SK-N-SH (cell line): ENCODE measurements at regions not wholly inside any gene's neighbourhood (a gene's known extent, or its start where the extent isn't known, plus 50 kb on each side); places are given as distances from the start of the nearest gene placed in this dataset.
A peak's percentile ranks its signal among the peaks of the same experiment; 100 is the strongest.

Experiments
- CTCF ChIA-PET: fragments of 300-600, 350-600 bp; formaldehyde crosslinking; extraction: SDS; loops from one replicate; lab custom pipeline; 2021; lab: Yijun Ruan, JAX
- POLR2A ChIA-PET: fragments of 350-600 bp; sonication (Branson Sonifier 250); formaldehyde crosslinking; extraction: SDS; loops from one replicate; lab custom pipeline; 2020; ENCODE audit warnings: antibody characterized with exemption, inconsistent platforms; lab: Yijun Ruan, JAX
- DNase-seq: peaks from one replicate; pipeline ENCODE4 v3.0.0; 2012
- H2AFZ ChIP-seq: fragments of 200-600 bp; sonication (generic); 2 replicates; pipeline ENCODE4 v1.8.1; 2016; ENCODE audit warnings: antibody characterized with exemption, mild to moderate bottlenecking, low read depth
- H3F3A ChIP-seq: fragments of 200-600 bp; sonication (generic); replicated peaks from 2 replicates; pipeline ENCODE3; 2016; ENCODE audit warnings: antibody characterized with exemption, mild to moderate bottlenecking; ENCODE audit not compliant: insufficient read depth
- H3K27ac ChIP-seq, 2 experiments: fragments of 200-500 bp in 1 of 2; fragments of 200-600 bp in 1 of 2; sonication (Bioruptor generic) in 1 of 2; sonication (generic), shearing (Covaris generic) in 1 of 2; 2 replicates each; pipeline versions ENCODE4 v1.5.1 to v1.6.1; 2014 to 2016; ENCODE audit warnings: low read depth in 2 of 2, inconsistent platforms in 1 of 2, low read length in 1 of 2, mild to moderate bottlenecking in 1 of 2, mixed read lengths in 1 of 2
- H3K27me3 ChIP-seq: fragments of 200-600 bp; sonication (generic), shearing (Covaris generic); 2 replicates; pipeline ENCODE4 v1.6.1; 2016; ENCODE audit warnings: mixed run types; ENCODE audit not compliant: insufficient read depth
- H3K36me3 ChIP-seq, 2 experiments: fragments of 200-500 bp in 1 of 2; fragments of 200-600 bp in 1 of 2; sonication (Bioruptor generic) in 1 of 2; sonication (generic) in 1 of 2; replicated peaks in 1 of 2; 2 replicates each; pipeline versions ENCODE3 to v1.5.1; 2014 to 2016; ENCODE audit warnings: low read length in 1 of 2, mild to moderate bottlenecking in 1 of 2; ENCODE audit not compliant: insufficient read depth in 2 of 2, control insufficient read depth in 1 of 2
- H3K4me1 ChIP-seq, 2 experiments: fragments of 200-500 bp in 1 of 2; fragments of 200-600 bp in 1 of 2; sonication (Bioruptor generic) in 1 of 2; sonication (generic), shearing (Covaris generic) in 1 of 2; 2 replicates each; pipeline versions ENCODE4 v1.5.1 to v1.6.1; 2014 to 2016; ENCODE audit warnings: low read depth in 1 of 2, low read length in 1 of 2, mixed run types in 1 of 2; ENCODE audit not compliant: insufficient read depth in 2 of 2, control insufficient read depth in 1 of 2
- H3K4me2 ChIP-seq: fragments of 200-600 bp; sonication (generic), shearing (Covaris generic); 2 replicates; pipeline ENCODE4 v1.6.1; 2017; ENCODE audit warnings: mixed run types
- H3K4me3 ChIP-seq, 2 experiments: fragments of 200-500 bp in 1 of 2; fragments of 200-600 bp in 1 of 2; sonication (Bioruptor generic) in 1 of 2; sonication (generic), shearing (Covaris generic) in 1 of 2; 2 replicates each; pipeline versions ENCODE4 v1.5.1 to v1.8.1; 2014 to 2016; ENCODE audit warnings: low read depth in 2 of 2, inconsistent platforms in 1 of 2, low read length in 1 of 2, mild to moderate bottlenecking in 1 of 2, mixed read lengths in 1 of 2, moderate library complexity in 1 of 2
- H3K79me2 ChIP-seq: fragments of 200-600 bp; sonication (generic); 2 replicates; pipeline ENCODE4 v1.8.1; 2017; ENCODE audit warnings: mild to moderate bottlenecking; ENCODE audit not compliant: insufficient read depth
- H3K9ac ChIP-seq: fragments of 200-600 bp; sonication (generic); 2 replicates; pipeline ENCODE4 v1.6.1; 2017; ENCODE audit warnings: mixed run types
- H3K9me2 ChIP-seq: fragments of 200-600 bp; sonication (generic); 2 replicates; pipeline ENCODE4 v1.6.1; 2017; ENCODE audit warnings: mixed run types
- H3K9me3 ChIP-seq: fragments of 200-600 bp; sonication (generic); 2 replicates; pipeline ENCODE4 v1.6.1; 2017; ENCODE audit warnings: mixed run types, mild to moderate bottlenecking, moderate library complexity
- H4K20me1 ChIP-seq: fragments of 200-600 bp; sonication (generic); 2 replicates; pipeline ENCODE4 v1.6.1; 2017; ENCODE audit warnings: mild to moderate bottlenecking, mixed run types; ENCODE audit not compliant: insufficient read depth
- ELF1 ChIP-seq: IDR thresholded peaks from 2 replicates; pipeline ENCODE4 v1.4.0; 2012
- EP300 ChIP-seq, 2 experiments: IDR thresholded peaks; 2 replicates each; pipeline versions ENCODE4 v1.4.0 to v1.6.1; 2012; ENCODE audit warnings: borderline replicate concordance in 1 of 2, low read depth in 1 of 2, low read length in 1 of 2
- EZH2phosphoT487 ChIP-seq: fragments of 200-600 bp; sonication (generic); IDR thresholded peaks from 2 replicates; pipeline ENCODE4 v1.6.1; 2017; ENCODE audit warnings: low read depth, mixed run types, mild to moderate bottlenecking, antibody characterized with exemption, moderate library complexity, borderline replicate concordance
- FOSL2 ChIP-seq: IDR thresholded peaks from 2 replicates; pipeline ENCODE4 v1.4.0; 2012; ENCODE audit warnings: low read depth, mild to moderate bottlenecking, moderate library complexity, borderline replicate concordance
- FOXJ3 ChIP-seq: sonication (generic); formaldehyde crosslinking; IDR thresholded peaks from 2 replicates; pipeline ENCODE4 v1.5.1; 2020; ENCODE audit warnings: mild to moderate bottlenecking, missing genetic modification reagents
- GABPA ChIP-seq: IDR thresholded peaks from 2 replicates; pipeline ENCODE4 v1.4.0; 2012; ENCODE audit warnings: low read depth, mild to moderate bottlenecking
- GATA2 ChIP-seq: sonication (generic); formaldehyde crosslinking; IDR thresholded peaks from 2 replicates; pipeline ENCODE4 v1.5.0; 2020; ENCODE audit warnings: mild to moderate bottlenecking, missing genetic modification reagents
- JUND ChIP-seq: IDR thresholded peaks from 2 replicates; pipeline ENCODE4 v1.4.0; 2012
- MEF2A ChIP-seq: IDR thresholded peaks from 2 replicates; pipeline ENCODE4 v1.4.0; 2012; ENCODE audit warnings: low read depth, borderline replicate concordance
- MXI1 ChIP-seq: IDR thresholded peaks from 2 replicates; pipeline ENCODE4 v1.6.1; 2012; ENCODE audit warnings: mild to moderate bottlenecking, low read depth, low read length, improper control_type of control experiment
- NFIC ChIP-seq: IDR thresholded peaks from 2 replicates; pipeline ENCODE4 v1.4.0; 2012; ENCODE audit warnings: borderline replicate concordance
- NRF1 ChIP-seq: IDR thresholded peaks from 2 replicates; pipeline ENCODE4 v1.6.1; 2012; ENCODE audit warnings: low read depth, mild to moderate bottlenecking, low read length
- POLR2AphosphoS5 ChIP-seq: IDR thresholded peaks from 2 replicates; pipeline ENCODE4 v1.6.1; 2012; ENCODE audit warnings: low read depth, low read length
- RAD21 ChIP-seq: IDR thresholded peaks from 2 replicates; pipeline ENCODE4 v1.6.1; 2012; ENCODE audit warnings: mild to moderate bottlenecking, low read length
- RCOR1 ChIP-seq: fragments of 150-350 bp; IDR thresholded peaks from 2 replicates; pipeline ENCODE4 v1.6.1; 2017; ENCODE audit warnings: antibody characterized with exemption, low read length
- RXRA ChIP-seq: IDR thresholded peaks from 2 replicates; pipeline ENCODE4 v1.4.0; 2012; ENCODE audit warnings: low read depth, mild to moderate bottlenecking, borderline replicate concordance
- SIN3A ChIP-seq: IDR thresholded peaks from 2 replicates; pipeline ENCODE4 v1.6.1; 2012; ENCODE audit warnings: low read depth, mild to moderate bottlenecking, low read length, moderate library complexity, borderline replicate concordance
- SMC3 ChIP-seq: IDR thresholded peaks from 2 replicates; pipeline ENCODE4 v1.6.1; 2012; ENCODE audit warnings: low read depth, low read length, improper control_type of control experiment
- TEAD4 ChIP-seq: IDR thresholded peaks from 2 replicates; pipeline ENCODE4 v1.4.0; 2012; ENCODE audit warnings: mild to moderate bottlenecking, borderline replicate concordance; ENCODE audit not compliant: insufficient read depth
- YY1 ChIP-seq: IDR thresholded peaks from 2 replicates; pipeline ENCODE4 v1.4.0; 2012; ENCODE audit warnings: low read depth, mild to moderate bottlenecking
- WGBS: methylation state at CpG from one replicate; pipeline ENCODE4 v1.1.6; 2017; ENCODE audit warnings: low lambda C conversion rate; 5-methylcytosine and 5-hydroxymethylcytosine counted together
- TF ChIP-seq, protein P1 (sequence below): IDR thresholded peaks from 2 replicates; pipeline ENCODE4 v1.4.0; 2012; ENCODE audit warnings: low read depth
- TF ChIP-seq, protein P2 (sequence below): fragments of 150-350 bp; IDR thresholded peaks from 2 replicates; pipeline ENCODE4 v1.6.1; 2017; ENCODE audit warnings: antibody characterized with exemption, low read length, low read depth, borderline replicate concordance
- TF ChIP-seq, protein P3 (sequence below): IDR thresholded peaks from 2 replicates; pipeline ENCODE4 v1.4.0; 2012; ENCODE audit warnings: low read depth, borderline replicate concordance
- TF ChIP-seq, protein P4 (sequence below): fragments of 200-600 bp; sonication (generic); IDR thresholded peaks from 2 replicates; pipeline ENCODE4 v1.6.1; 2017; ENCODE audit warnings: antibody characterized with exemption, mild to moderate bottlenecking, moderate library complexity
- TF ChIP-seq, protein P5 (sequence below): IDR thresholded peaks from 2 replicates; pipeline ENCODE4; 2012

DNA sequence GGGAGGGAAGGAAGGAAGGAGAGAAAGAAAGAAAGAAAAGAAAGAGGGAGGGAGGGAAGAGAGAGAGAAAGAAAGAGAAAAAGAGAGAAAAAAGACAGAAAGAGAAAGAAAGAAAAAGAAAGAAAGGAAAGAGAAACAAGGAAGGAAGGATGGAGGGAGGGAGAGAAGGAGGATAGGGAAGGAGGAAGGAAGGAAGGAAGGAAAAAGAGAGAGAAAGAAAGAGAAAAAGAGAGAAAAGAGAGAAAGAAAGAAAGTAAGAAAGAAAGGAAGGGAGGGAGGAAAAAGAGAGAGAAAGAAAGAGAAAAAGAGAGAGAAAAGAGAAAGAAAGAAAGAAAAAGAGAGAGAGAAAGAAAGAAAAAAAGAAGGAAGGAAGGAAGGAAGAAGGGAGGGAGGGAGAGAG, 105.8 kb upstream of the RBPJ start:
- no peaks in the 10 kb centered on the region for H3K79me2 ChIP-seq
- no peaks in the 10 kb centered on the region for H3K9me2 ChIP-seq
- TF ChIP-seq RAD21 (no peak), NFIC (no peak), FOSL2 (no peak)
- H3K9ac ChIP-seq = no peak overlapping the region
- H3K4me1 ChIP-seq = peaks cover 0 to 19% of the 10 kb centered on the region in 2 experiments; a peak in 1 of 4 replicates
- H3K27me3 ChIP-seq = peaks cover 18% of the 10 kb centered on the region; the same call in 1 of the 2 replicates
- no peaks in the 10 kb centered on the region for H3K9me3 ChIP-seq
- no peak overlapping the region for H3K4me3 ChIP-seq
- POLR2A ChIA-PET = no interaction called here
- no peaks in the 10 kb centered on the region for H3F3A ChIP-seq
- CTCF ChIA-PET = no interaction called here
- no peak overlapping the region for H2AFZ ChIP-seq
- no peak for DNase-seq
- H4K20me1 ChIP-seq = no peaks in the 10 kb centered on the region
- H3K4me2 ChIP-seq = no peak overlapping the region
- no peaks in the 10 kb centered on the region for H3K36me3 ChIP-seq
- no peak overlapping the region for H3K27ac ChIP-seq

DNA sequence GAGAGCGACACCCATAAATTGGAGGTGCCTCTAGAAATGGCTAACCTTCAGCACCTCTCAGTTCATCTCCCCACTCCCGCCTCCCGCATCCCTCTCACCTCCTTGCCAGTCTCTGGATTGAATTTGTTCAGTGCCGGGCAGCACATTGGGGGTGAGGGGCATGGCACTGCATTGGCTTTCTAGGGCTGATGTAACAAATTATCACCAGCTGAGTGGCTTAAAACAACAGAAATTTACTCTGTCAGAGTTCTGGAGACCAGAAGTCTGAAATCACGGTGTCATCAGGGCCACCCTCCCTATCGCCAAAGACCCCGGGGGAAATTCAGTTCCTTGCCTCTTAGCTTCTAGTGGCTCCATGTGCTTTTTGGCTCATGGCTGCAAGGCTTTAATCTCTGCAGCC, 105.1 kb upstream of the RBPJ start:
- ChIA-PET POLR2A (no interaction called here), CTCF (no interaction called here)
- Histone ChIP-seq H3K4me3 (no peak overlapping the region), H3K79me2 (no peaks in the 10 kb centered on the region), H3K4me2 (no peak overlapping the region), H3K4me1 (peaks cover 0 to 19% of the 10 kb centered on the region in 2 experiments; a peak in 1 of 4 replicates), H3K27ac (no peak overlapping the region), H3K9ac (no peak overlapping the region), H4K20me1 (no peaks in the 10 kb centered on the region), H2AFZ (no peak overlapping the region), H3K27me3 (peaks cover 10% of the 10 kb centered on the region; the same call in 1 of the 2 replicates), H3F3A (no peaks in the 10 kb centered on the region), H3K36me3 (no peaks in the 10 kb centered on the region), H3K9me2 (no peaks in the 10 kb centered on the region), H3K9me3 (no peaks in the 10 kb centered on the region)
- 40% methylated on average over 7 of the region's 7 CpGs for WGBS
- peak; percentile 57 for DNase-seq
- TF ChIP-seq SMC3 = no peak
- TF ChIP-seq POLR2AphosphoS5 = no peak
- peak in 1 of 2 experiments; percentile 51; a peak in 1 of 4 replicates for TF ChIP-seq EP300 (IDR thresholded peaks at IDR 0.05; ENCODE audit: borderline replicate concordance in 1 of 2, low read depth in 1 of 2, low read length in 1 of 2)
- TF ChIP-seq, protein P1, sequence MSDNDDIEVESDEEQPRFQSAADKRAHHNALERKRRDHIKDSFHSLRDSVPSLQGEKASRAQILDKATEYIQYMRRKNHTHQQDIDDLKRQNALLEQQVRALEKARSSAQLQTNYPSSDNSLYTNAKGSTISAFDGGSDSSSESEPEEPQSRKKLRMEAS = no peak
- TF ChIP-seq, protein P2, sequence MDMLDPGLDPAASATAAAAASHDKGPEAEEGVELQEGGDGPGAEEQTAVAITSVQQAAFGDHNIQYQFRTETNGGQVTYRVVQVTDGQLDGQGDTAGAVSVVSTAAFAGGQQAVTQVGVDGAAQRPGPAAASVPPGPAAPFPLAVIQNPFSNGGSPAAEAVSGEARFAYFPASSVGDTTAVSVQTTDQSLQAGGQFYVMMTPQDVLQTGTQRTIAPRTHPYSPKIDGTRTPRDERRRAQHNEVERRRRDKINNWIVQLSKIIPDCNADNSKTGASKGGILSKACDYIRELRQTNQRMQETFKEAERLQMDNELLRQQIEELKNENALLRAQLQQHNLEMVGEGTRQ = no peak
- TF ChIP-seq RXRA = no peak
- no peak for TF ChIP-seq GABPA
- TF ChIP-seq, protein P3, sequence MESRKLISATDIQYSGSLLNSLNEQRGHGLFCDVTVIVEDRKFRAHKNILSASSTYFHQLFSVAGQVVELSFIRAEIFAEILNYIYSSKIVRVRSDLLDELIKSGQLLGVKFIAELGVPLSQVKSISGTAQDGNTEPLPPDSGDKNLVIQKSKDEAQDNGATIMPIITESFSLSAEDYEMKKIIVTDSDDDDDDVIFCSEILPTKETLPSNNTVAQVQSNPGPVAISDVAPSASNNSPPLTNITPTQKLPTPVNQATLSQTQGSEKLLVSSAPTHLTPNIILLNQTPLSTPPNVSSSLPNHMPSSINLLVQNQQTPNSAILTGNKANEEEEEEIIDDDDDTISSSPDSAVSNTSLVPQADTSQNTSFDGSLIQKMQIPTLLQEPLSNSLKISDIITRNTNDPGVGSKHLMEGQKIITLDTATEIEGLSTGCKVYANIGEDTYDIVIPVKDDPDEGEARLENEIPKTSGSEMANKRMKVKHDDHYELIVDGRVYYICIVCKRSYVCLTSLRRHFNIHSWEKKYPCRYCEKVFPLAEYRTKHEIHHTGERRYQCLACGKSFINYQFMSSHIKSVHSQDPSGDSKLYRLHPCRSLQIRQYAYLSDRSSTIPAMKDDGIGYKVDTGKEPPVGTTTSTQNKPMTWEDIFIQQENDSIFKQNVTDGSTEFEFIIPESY = no peak
- no peak for TF ChIP-seq FOXJ3 (CRISPR knock-in tag)
- TF ChIP-seq TEAD4 = no peak
- peak; percentile 40; the same call in 1 of the 2 replicates for TF ChIP-seq MXI1
- TF ChIP-seq NFIC = no peak
- no peak for TF ChIP-seq ELF1
- peak; percentile 37; the same call in 1 of the 2 replicates for TF ChIP-seq GATA2
- TF ChIP-seq NRF1 = no peak
- TF ChIP-seq EZH2phosphoT487 = no peak
- TF ChIP-seq SIN3A = no peak
- TF ChIP-seq, protein P4, sequence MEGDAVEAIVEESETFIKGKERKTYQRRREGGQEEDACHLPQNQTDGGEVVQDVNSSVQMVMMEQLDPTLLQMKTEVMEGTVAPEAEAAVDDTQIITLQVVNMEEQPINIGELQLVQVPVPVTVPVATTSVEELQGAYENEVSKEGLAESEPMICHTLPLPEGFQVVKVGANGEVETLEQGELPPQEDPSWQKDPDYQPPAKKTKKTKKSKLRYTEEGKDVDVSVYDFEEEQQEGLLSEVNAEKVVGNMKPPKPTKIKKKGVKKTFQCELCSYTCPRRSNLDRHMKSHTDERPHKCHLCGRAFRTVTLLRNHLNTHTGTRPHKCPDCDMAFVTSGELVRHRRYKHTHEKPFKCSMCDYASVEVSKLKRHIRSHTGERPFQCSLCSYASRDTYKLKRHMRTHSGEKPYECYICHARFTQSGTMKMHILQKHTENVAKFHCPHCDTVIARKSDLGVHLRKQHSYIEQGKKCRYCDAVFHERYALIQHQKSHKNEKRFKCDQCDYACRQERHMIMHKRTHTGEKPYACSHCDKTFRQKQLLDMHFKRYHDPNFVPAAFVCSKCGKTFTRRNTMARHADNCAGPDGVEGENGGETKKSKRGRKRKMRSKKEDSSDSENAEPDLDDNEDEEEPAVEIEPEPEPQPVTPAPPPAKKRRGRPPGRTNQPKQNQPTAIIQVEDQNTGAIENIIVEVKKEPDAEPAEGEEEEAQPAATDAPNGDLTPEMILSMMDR = no peak
- TF ChIP-seq FOSL2 = no peak
- no peak for TF ChIP-seq JUND
- TF ChIP-seq, protein P5, sequence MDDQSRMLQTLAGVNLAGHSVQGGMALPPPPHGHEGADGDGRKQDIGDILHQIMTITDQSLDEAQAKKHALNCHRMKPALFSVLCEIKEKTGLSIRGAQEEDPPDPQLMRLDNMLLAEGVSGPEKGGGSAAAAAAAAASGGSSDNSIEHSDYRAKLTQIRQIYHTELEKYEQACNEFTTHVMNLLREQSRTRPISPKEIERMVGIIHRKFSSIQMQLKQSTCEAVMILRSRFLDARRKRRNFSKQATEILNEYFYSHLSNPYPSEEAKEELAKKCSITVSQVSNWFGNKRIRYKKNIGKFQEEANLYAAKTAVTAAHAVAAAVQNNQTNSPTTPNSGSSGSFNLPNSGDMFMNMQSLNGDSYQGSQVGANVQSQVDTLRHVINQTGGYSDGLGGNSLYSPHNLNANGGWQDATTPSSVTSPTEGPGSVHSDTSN = no peak
- TF ChIP-seq MEF2A = no peak
- no peak for TF ChIP-seq YY1
- no peak; the same call in 1 of the 2 replicates for TF ChIP-seq RCOR1
